IPS-NIHi7 (cell line): ENCODE measurements at regions not wholly inside any gene's neighbourhood (a gene's known extent, or its start where the extent isn't known, plus 50 kb on each side); places are given as distances from the start of the nearest gene placed in this dataset.
"Not testable (repeated sequence)": the region's sequence is repeated elsewhere in the genome, so short reads cannot be mapped to it uniquely, and the experiment has no call there.

ENCODE experiments used
- DNase-seq: peaks from one replicate; pipeline ENCODE4 v3.0.0; 2012; ENCODE audit warnings: mixed read lengths; ENCODE audit errors: extremely low spot score

DNA sequence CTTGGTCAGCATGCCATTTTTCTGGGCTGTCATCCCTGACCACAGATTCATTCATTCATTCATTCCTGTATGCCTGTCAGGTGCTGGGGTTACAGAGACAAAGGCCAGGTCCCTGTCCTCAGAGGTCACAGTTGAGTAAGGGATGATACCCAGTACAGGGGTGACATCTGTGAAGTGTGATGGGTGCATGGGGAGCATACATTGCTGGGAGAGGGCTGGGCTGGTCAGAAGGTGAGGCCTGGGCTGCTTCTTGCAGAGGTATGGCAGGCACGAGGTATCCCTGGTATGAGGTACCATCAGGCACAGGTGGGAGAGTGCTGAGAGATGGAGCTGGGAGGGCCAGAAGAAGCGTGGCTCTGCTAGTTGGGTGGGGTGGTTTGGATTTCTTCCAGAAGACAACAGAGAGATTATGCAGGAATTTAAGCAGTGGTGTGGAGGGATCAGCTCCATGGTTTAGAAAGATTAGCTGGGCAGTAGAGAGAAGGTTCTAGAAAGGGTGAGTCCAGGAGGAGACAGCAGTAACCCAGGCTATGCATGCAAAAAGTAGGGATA, 181.9 kb upstream of the HAAO start:
- DNase-seq, result no peak

DNA sequence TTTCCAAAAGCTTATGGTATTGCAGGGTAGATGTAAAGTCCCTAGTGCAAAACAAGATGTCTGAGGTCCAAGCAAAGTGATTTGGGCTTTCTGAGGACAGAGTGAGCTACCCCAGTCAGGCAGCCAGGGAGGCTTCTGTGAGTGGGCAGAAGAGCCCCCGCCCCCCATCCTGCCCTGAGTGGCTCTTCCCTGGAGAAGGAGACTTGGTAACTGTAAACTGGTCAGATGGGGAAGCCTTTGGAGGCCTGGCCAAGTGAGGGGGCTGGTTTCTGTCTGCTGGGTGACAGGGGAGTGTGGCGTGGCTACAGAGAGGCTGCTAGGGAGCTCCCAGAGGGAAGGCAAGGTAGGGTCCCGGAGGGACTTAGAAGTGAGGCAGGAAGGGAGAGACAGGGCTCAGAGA, 181.3 kb upstream of the HAAO start:
- DNase-seq, result no peak

DNA sequence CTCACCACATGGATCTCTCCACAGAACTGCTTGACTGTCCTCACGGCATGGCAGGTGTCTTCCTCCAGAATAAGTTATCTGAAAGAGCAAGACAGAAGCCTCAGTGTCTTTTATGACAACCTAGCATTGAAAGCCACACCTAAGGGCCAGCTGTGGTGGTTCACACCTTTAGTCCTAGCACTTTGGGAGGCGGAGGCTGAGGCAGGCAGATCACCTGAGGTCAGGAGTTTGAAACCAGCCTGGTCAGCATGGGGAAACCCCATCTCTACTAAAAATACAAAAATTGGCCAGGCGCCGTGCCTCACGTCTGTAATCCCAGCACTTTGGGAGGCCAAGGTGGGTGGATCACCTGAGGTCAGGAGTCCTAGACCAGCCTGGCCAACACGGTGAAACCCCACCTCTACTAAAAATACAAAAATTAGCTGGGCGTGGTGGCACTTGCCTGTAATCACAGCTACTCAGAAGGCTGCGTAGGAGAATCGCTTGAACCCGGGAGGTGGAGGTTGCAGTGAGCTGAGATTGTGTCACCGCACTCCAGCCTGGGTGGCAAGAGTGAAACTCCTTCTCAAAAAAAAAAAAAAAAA, 180.6 kb upstream of the HAAO start:
- not testable (repeated sequence) for DNase-seq

GRCh38 chr2:42971947-42972736, 179.8 kb upstream of the HAAO start:
- DNase-seq, result no peak

GRCh38 chr2:42971381-42971780, 179.0 kb upstream of the HAAO start:
- DNase-seq, result no peak

DNA sequence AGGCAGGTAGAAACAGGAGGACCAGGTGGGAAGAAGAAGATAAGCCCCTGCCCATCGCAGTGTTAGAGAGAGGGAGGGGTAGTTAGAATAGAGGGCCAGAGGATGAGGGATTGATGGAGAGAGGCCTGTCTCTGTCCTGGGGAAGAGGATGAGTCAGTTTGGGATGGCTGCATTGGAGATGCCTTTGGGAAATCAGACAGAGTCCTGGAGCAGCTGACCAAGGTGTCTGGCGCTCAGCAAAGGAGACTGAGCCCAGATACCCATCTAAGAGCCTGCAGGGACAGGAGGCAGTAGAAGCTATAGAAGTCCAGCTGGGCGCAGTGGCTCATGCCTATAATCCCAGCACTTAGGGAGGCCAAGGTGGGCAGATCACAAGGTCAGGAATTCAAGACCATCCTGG, 177.8 kb upstream of the HAAO start:
- DNase-seq, result no peak

GRCh38 chr2:42969231-42970150, 177.1 kb upstream of the HAAO start:
- no peak for DNase-seq

DNA sequence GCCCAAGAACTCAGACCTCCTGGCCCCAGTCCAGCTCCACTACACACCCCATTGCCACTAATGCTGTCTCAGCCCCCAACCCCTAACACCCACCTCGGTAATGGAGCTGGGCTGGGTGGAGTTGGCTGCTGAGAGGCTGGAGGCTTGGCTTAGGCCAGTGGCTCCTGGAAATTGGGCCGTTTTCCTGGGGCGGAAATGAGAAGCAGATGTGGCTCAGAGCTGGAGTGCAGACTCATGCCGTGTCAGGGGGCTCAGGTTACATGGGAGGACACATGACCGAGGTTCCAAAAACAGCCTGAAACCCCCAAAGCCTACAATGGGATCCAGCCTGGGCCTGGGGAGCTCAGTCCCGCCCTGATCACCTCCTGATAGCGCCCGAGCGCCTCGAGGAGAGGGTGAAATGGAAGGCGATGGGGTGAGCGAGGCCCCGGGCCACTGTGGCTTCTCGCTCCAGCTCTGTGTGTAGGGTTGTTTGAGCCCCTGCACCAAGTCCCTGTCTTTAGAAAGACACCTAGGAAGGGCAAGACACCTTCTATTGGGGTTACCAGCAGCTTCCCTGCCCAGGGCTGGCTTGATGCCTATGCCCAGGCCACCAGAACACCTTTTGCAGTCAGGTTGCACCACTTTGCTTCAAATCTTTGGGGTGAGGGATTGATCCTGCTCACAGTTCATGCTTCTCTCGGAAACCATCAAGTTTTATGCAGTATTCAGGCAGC, 175.7 kb upstream of the HAAO start:
- no peak for DNase-seq

DNA sequence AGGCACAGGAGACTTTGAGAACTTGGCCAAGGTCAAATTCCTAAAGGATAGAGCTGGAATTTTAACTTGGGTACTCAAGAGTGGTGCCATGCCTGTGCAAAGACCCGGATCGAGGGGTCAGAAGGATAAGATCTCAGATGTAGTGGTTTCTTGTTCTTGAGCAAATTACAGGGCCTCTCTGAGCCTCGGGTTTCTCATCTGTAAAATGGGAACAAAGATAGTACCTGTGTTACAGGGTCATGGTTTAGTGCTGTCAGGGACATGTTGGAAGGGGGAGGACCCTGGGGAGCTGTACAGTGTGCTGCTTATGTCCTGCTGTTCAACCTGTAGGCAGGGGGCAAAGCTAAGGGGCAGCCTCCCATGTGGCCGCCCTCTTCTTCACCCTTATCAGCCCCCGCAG, 173.5 kb upstream of the HAAO start:
- DNase-seq, result no peak

GRCh38 chr2:42965196-42965595, 172.8 kb upstream of the HAAO start:
- DNase-seq, result no peak

- no peak for DNase-seq
Observed at GRCh38 chr2:42964439-42965083, 172.2 kb upstream of the HAAO start.

- DNase-seq, result no peak
Observed at GRCh38 chr2:42963452-42964068, 171.2 kb upstream of the HAAO start.

- DNase-seq, result no peak
Observed at GRCh38 chr2:42962508-42962953, 170.1 kb upstream of the HAAO start.

- no peak for DNase-seq
Observed at GRCh38 chr2:42961961-42962360, 169.6 kb upstream of the HAAO start.

DNA sequence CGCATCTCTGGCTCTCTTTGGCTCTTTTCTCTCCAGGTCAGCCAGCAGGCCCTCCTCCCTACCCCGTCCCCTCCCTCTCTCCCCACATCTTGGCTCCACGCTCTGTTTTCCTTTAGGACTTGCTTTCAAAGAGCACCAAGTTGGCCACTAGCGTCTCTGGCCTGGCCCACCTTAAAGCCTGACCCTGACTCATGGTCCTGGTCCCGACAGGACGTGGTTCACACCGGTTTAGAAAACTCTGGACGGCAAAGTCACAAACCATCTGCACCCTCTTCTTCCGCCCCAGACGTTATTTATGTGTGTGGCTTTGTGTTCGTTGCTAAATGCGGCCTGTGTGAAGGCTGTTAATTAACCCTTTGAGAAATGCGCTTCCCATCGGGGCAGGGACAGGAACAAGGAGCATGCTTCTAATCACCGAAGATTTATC, 169.0 kb upstream of the HAAO start:
- no peak for DNase-seq

GRCh38 chr2:42960842-42961180, 168.4 kb upstream of the HAAO start:
- no peak for DNase-seq

DNA sequence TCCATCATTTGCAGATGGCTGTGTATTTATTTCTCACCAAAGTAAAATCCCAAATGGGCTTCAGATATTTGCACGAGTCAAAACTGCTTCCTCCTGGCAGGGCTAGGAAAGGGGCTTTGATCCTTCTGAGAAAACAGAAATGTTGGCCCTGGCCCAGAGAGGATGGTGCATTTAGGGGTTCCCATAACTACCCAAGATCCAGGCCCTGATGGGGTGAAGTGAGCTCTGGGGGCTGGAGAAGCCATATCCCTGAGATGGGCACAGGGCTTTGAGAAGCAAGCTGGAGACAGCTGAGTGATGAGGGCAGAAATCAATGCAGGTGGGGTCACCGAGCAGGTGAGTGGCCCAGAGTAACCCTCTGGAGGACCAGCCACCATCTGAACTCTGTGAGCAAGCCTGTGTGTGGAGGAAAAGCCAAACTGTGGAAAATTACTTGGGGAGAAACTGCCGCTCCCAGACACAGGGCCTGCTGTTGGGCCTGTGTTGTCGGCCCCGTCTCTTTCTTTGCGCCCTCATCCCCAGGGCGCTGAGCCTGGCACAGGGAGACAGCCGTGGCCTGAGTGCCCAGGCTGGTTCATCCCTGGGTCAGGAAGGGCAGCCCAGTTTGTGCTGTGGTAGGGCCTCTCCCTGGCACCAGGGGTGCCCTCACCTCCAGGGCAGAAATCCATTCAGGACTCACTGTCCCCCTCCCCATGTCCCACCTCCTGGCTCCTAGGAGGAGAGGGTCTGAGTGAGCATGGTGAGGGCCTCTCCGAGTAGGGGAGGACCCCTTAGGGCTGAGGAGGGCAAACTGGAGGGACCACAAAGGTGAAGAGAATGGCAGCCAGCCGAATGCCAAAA, 167.8 kb upstream of the HAAO start:
- DNase-seq, result no peak

DNA sequence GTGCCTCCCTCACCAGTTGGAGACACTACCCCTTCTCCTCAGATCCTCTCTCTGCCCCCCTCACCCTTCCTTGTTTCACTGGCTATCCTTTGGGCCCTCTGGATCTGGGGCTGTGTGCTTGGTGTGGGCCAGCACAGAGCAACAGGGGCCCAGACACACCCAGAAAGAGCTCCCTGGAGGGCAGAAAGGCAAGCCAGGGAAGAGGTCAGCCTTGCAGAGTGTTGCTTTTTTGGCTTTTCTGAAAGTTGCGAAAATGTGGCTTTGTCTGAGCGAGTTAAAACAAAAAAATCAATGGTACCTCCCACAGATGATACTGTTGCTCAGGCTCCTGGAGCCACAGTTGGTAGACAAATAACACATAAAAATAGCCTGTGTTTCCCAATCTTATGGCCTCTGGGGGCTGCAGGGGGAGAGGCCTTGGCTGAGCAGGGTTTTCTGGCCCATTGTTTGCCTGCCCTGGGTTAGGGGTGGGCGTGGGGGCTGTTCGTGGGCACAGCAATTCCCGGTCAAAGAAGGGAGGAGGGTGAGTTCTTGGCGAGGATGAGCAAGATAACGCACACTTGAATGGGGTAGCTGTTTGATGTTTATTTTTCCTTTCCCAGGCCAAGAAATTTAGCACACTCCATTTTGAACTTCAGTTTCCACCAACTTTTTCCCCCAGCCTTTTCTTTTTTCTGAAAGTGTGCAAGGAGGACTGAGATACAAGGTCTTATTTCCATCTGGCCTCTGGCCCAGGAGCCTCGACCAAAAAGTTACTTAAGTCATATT, 167.0 kb upstream of the HAAO start:
- no peak for DNase-seq

GRCh38 chr2:42958741-42959233, 166.4 kb upstream of the HAAO start:
- no peak for DNase-seq
